Panc1 (cell line): ENCODE measurements at regions not wholly inside any gene's neighbourhood (a gene's known extent, or its start where the extent isn't known, plus 50 kb on each side); places are given as distances from the start of the nearest gene placed in this dataset.

Source experiments
- ATAC-seq: fragments of 200-7000 bp; cut with Tn5 transposase; 2 replicates; pipeline ENCODE4 v1.9.1; 2020; ENCODE audit warnings: mild to moderate bottlenecking, moderate library complexity
- BruUV-seq: library from RNA; stranded (reverse); fragments of 400-500 nt; replicated peaks from 2 replicates; lab custom pipeline; 2021; lab: Mats Ljungman, UMichigan
- CTCF ChIA-PET: fragments of 300-600 bp; sonication (Branson Sonifier 250); formaldehyde crosslinking; loops from one replicate; lab custom pipeline; 2022; ENCODE audit warnings: antibody characterized with exemption; lab: Charles Lee
- POLR2A ChIA-PET: fragments of 300-600 bp; sonication (Branson Sonifier 250); formaldehyde crosslinking; loops from one replicate; lab custom pipeline; 2022; ENCODE audit warnings: antibody characterized with exemption; lab: Charles Lee
- DNase-seq: peaks from one replicate; pipeline ENCODE4 v3.0.0-alpha.2; 2010; ENCODE audit warnings: low read depth, low spot score
- H3K27ac ChIP-seq: 2 replicates; pipeline ENCODE4 v1.5.1; 2011; ENCODE audit warnings: mild to moderate bottlenecking, low read length, inconsistent platforms
- H3K27me3 ChIP-seq: fragments of 200-500 bp; sonication (Bioruptor generic); 2 replicates; pipeline ENCODE4 v1.6.0; 2014; ENCODE audit warnings: low read length, inconsistent platforms; ENCODE audit not compliant: control insufficient read depth, insufficient read depth
- H3K36me3 ChIP-seq: fragments of 200-500 bp; sonication (Bioruptor generic); 2 replicates; pipeline ENCODE4 v1.5.1; 2014; ENCODE audit warnings: inconsistent platforms, mild to moderate bottlenecking, low read length, moderate library complexity; ENCODE audit not compliant: control insufficient read depth, insufficient read depth
- H3K4me1 ChIP-seq: 2 replicates; pipeline ENCODE4 v1.5.1; 2011; ENCODE audit warnings: inconsistent platforms, mild to moderate bottlenecking, low read length, moderate library complexity; ENCODE audit not compliant: control insufficient read depth, insufficient read depth
- H3K4me3 ChIP-seq, 2 experiments: 2 replicates each; pipeline ENCODE4 v1.5.1; 2011 to 2012; ENCODE audit warnings: low read depth in 2 of 2, low read length in 2 of 2, mild to moderate bottlenecking in 2 of 2, inconsistent platforms in 1 of 2, moderate library complexity in 1 of 2
- H3K9me3 ChIP-seq: fragments of 200-500 bp; sonication (Bioruptor generic); 2 replicates; pipeline ENCODE4 v1.5.1; 2014; ENCODE audit warnings: low read depth, mild to moderate bottlenecking, inconsistent platforms, low read length, moderate library complexity; ENCODE audit not compliant: control insufficient read depth, insufficient read depth
- POLR2AphosphoS5 ChIP-seq: IDR thresholded peaks from 2 replicates; pipeline ENCODE4 v1.6.1; 2012; ENCODE audit warnings: mild to moderate bottlenecking, low read depth, low read length, moderate library complexity
- REST ChIP-seq, 2 experiments: IDR thresholded peaks; 2 replicates each; pipeline ENCODE4 v1.6.1; 2011 to 2012; ENCODE audit warnings: low read depth in 2 of 2, control low read depth in 1 of 2, low read length in 1 of 2, mild to moderate bottlenecking in 1 of 2, moderate library complexity in 1 of 2; ENCODE audit not compliant: insufficient read depth in 1 of 2
- SIN3A ChIP-seq: IDR thresholded peaks from 2 replicates; pipeline ENCODE4 v1.6.1; 2012; ENCODE audit warnings: low read depth, mild to moderate bottlenecking, low read length, moderate library complexity, borderline replicate concordance; ENCODE audit not compliant: insufficient read depth
- TCF7L2 ChIP-seq: IDR thresholded peaks from 2 replicates; pipeline ENCODE4 v1.6.1; 2011; ENCODE audit warnings: mild to moderate bottlenecking, low read depth, low read length, inconsistent platforms
- in situ Hi-C: cut with HindIII; loops from 2 replicates; pipeline ENCODE4 v1.10.0; 2016; ENCODE audit warnings: low sequenced_read_pairs, low pct_unique_long_range_greater_than_20kb
- intact Hi-C: fragments of 100-400 bp; cut with micrococcal nuclease; formaldehyde crosslinking; loops from one replicate; pipeline ENCODE4 v1.10.0; 2022; ENCODE audit not compliant: unreplicated experiment
- TF ChIP-seq, protein P1 (sequence below): fragments of 450-650 bp; IDR thresholded peaks from 2 replicates; pipeline ENCODE4 v1.5.1; 2017; ENCODE audit warnings: mild to moderate bottlenecking

DNA sequence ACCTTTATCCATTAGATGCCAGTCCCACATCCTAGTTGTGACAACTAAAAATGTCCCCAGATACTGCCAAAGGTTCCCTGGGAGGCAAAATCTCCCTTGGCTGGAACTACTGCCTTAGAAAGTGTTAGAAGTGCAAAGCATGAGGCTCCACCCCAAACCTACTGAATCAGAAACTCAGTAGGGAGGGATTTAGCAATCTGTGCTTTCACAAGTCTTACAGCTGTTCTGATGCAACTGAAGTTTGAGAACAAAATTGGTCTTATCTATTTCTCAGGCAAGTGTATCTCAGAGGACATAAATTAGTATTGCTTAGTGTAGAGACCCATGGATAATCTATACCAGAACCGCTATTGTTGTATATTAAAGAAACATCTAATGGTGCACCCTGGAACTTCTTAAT lies 70.2 kb downstream of the CLDN1 start:
- no peaks in the 10 kb centered on the region for H3K27me3 ChIP-seq
- DNase-seq (no peak), ATAC-seq (no peak)
- no TSS peak for BruUV-seq
- no peak for TF ChIP-seq SIN3A
- TF ChIP-seq, protein P1, sequence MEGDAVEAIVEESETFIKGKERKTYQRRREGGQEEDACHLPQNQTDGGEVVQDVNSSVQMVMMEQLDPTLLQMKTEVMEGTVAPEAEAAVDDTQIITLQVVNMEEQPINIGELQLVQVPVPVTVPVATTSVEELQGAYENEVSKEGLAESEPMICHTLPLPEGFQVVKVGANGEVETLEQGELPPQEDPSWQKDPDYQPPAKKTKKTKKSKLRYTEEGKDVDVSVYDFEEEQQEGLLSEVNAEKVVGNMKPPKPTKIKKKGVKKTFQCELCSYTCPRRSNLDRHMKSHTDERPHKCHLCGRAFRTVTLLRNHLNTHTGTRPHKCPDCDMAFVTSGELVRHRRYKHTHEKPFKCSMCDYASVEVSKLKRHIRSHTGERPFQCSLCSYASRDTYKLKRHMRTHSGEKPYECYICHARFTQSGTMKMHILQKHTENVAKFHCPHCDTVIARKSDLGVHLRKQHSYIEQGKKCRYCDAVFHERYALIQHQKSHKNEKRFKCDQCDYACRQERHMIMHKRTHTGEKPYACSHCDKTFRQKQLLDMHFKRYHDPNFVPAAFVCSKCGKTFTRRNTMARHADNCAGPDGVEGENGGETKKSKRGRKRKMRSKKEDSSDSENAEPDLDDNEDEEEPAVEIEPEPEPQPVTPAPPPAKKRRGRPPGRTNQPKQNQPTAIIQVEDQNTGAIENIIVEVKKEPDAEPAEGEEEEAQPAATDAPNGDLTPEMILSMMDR = no peak
- TF ChIP-seq REST (IDR thresholded peaks at IDR 0.05; ENCODE audit: insufficient read depth in 1 of 2, low read depth in 2 of 2, low read length in 1 of 2) = no peak
- TF ChIP-seq TCF7L2 = no peak
- TF ChIP-seq POLR2AphosphoS5 = no peak
- H3K36me3 ChIP-seq = no peaks in the 10 kb centered on the region
- ChIA-PET POLR2A (no interaction called here), CTCF (interaction anchor here (0.6 kb wide), 1 partner anchor 239 kb away, joined by 3 read pairs; no protein-coding TSS in a partner anchor)
- no peaks in the 10 kb centered on the region for H3K4me1 ChIP-seq
- no peak overlapping the region for H3K27ac ChIP-seq
- H3K9me3 ChIP-seq = no peaks in the 10 kb centered on the region
- in situ Hi-C loops (no loop called here), intact Hi-C loops (no loop called here)
- H3K4me3 ChIP-seq = no peak overlapping the region

- TF ChIP-seq, protein P1 = peak; percentile 14; the same call in 1 of the 2 replicates
- no peak for TF ChIP-seq SIN3A
- H3K36me3 ChIP-seq = no peaks in the 10 kb centered on the region
- no TSS peak for BruUV-seq
- no peak overlapping the region for H3K27ac ChIP-seq
- CTCF ChIA-PET = no interaction called here
- H3K4me3 ChIP-seq = no peak overlapping the region
- H3K4me1 ChIP-seq = no peaks in the 10 kb centered on the region
- H3K27me3 ChIP-seq = no peaks in the 10 kb centered on the region
- in situ Hi-C loops (no loop called here), intact Hi-C loops (no loop called here)
- H3K9me3 ChIP-seq = no peaks in the 10 kb centered on the region
- DNase-seq = no peak
- POLR2A ChIA-PET = no interaction called here
- no peak for ATAC-seq
These were observed 72.8 kb downstream of the CLDN1 start for GRCh38 chr3:190249414-190249813.
